Activated CD8-positive, alpha-beta T cell treated with anti-CD3 and anti-CD28 coated beads, Interleukin-2, amount 10 ng/mL, durations not matched to agents 7 days and 5 days (primary cell): ENCODE measurements at regions not wholly inside any gene's neighbourhood (a gene's known extent, or its start where the extent isn't known, plus 50 kb on each side); places are given as distances from the start of the nearest gene placed in this dataset.

ENCODE experiments used
- ATAC-seq: fragments of 150-1000 bp; cut with Tn5 transposase; one replicate; pipeline ENCODE4 v1.10.0; 2021; ENCODE audit warnings: moderate library complexity
- CTCF ChIA-PET: fragments of 350-600 bp; sonication (Branson Sonifier 250); formaldehyde crosslinking; loops from one replicate; lab custom pipeline; 2021; ENCODE audit warnings: antibody characterized with exemption; lab: Charles Lee
- POLR2A ChIA-PET: fragments of 350-600 bp; sonication (Branson Sonifier 250); formaldehyde crosslinking; loops from one replicate; lab custom pipeline; 2021; ENCODE audit warnings: antibody characterized with exemption; lab: Charles Lee
- DNase-seq: peaks from one replicate; pipeline ENCODE4 v3.0.0-alpha.2; 2020
- H3K27ac Mint-ChIP-seq: one replicate; pipeline ENCODE4 v1.8.0; 2021; ENCODE audit warnings: mild to moderate bottlenecking, mixed read lengths
- H3K27me3 Mint-ChIP-seq: one replicate; pipeline ENCODE4 v1.8.0; 2021; ENCODE audit warnings: low read depth, mixed read lengths
- H3K36me3 Mint-ChIP-seq: one replicate; pipeline ENCODE4 v1.8.0; 2021; ENCODE audit warnings: low read depth, mixed read lengths
- H3K4me1 Mint-ChIP-seq: one replicate; pipeline ENCODE4 v1.8.0; 2021; ENCODE audit warnings: low read depth, mixed read lengths
- H3K4me3 Mint-ChIP-seq: one replicate; pipeline ENCODE4 v1.8.0; 2021; ENCODE audit warnings: mild to moderate bottlenecking, mixed read lengths
- H3K9me3 Mint-ChIP-seq: one replicate; pipeline ENCODE4 v1.8.0; 2022; ENCODE audit warnings: mixed read lengths; ENCODE audit not compliant: insufficient read depth

GRCh38 chr10:22875581-22875980 is 52.3 kb upstream of the ARMC3 start:
- ChIA-PET POLR2A (no interaction called here), CTCF (no interaction called here)
- ATAC-seq: no peak
- no peak for DNase-seq
- Mint-ChIP-seq H3K4me3 (no peak overlapping the region), H3K9me3 (peaks cover 4% of the 10 kb centered on the region), H3K36me3 (no peaks in the 10 kb centered on the region), H3K27me3 (peaks cover 3% of the 10 kb centered on the region), H3K27ac (no peak overlapping the region), H3K4me1 (no peaks in the 10 kb centered on the region)

- DNase-seq: no peak
- POLR2A ChIA-PET: no interaction called here
- no peak for ATAC-seq
- CTCF ChIA-PET: no interaction called here
- H3K27me3 Mint-ChIP-seq: peaks cover 3% of the 10 kb centered on the region
- H3K4me3 Mint-ChIP-seq: no peak overlapping the region
- H3K9me3 Mint-ChIP-seq: no peaks in the 10 kb centered on the region
- no peaks in the 10 kb centered on the region for H3K36me3 Mint-ChIP-seq
- no peaks in the 10 kb centered on the region for H3K4me1 Mint-ChIP-seq
- H3K27ac Mint-ChIP-seq: no peak overlapping the region
These were observed 53.5 kb upstream of the ARMC3 start for GRCh38 chr10:22874189-22874854.

DNA sequence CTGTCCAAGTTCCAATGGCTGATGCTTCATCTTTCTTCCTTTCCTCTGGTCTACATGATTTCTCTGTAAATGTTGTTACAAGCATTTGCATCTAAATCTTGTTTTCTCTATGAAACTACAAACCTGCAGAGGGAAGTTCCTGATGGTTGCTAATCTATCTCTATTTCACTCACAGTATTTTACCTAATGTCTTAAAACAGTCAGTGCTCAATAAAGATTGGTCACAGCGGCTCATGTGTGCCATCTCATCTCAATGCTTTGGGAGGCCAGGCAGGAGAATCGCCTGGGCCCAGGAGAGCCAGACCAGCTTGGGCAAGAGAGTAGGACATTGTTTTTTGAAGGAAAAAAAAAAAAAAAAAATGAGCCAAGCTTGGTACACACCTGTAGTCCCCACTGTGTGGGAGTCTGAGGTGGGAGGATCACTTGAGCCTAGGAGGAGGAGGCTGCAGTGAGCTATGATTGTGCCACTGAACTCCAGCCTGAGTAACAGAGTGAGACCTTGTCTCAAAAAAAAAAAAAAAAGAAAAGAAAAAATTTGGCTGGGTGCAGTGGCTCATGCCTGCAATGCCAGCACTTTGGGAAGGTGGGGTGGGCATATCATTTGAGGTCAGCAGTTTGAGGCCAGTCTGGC is 71.3 kb upstream of the ARMC3 start:
- no peaks in the 10 kb centered on the region for H3K9me3 Mint-ChIP-seq
- CTCF ChIA-PET: no interaction called here
- peaks cover 2% of the 10 kb centered on the region for H3K27me3 Mint-ChIP-seq
- no peaks in the 10 kb centered on the region for H3K36me3 Mint-ChIP-seq
- DNase-seq: no peak
- no peaks in the 10 kb centered on the region for H3K4me1 Mint-ChIP-seq
- no peak overlapping the region for H3K27ac Mint-ChIP-seq
- H3K4me3 Mint-ChIP-seq: no peak overlapping the region
- ATAC-seq: no peak
- POLR2A ChIA-PET: no interaction called here

DNA sequence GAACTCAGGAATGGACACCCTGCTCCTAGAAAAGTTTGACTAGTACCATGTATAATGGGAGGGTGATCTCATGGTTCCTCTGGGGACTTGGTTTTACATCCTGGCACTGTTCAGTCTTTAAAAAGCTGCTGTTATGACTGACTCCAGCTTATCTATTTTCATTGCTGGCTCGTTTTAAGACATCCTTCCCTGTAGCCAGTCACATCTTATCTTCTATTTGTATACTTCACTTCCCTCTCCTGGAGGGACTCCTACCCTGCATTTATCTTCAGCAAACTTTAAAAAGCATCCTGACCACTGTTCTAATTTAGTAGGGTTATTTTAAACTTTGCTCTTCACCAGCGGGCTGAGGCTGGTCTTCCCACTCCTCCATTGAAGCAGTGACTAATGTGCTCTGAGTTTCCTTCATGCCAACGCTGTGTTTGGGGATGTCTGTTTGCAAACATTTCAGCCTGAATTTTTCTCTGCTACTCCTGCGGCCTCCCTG is 72.9 kb upstream of the ARMC3 start:
- CTCF ChIA-PET: interaction anchor here (0.7 to 1.9 kb wide), 2 partner anchors 208 to 281 kb away, joined by 3 to 5 read pairs; no protein-coding TSS in a partner anchor
- H3K27me3 Mint-ChIP-seq: peaks cover 2% of the 10 kb centered on the region
- no peak overlapping the region for H3K4me3 Mint-ChIP-seq
- no peak for ATAC-seq
- DNase-seq: no peak
- H3K36me3 Mint-ChIP-seq: no peaks in the 10 kb centered on the region
- no peak overlapping the region for H3K27ac Mint-ChIP-seq
- H3K9me3 Mint-ChIP-seq: no peaks in the 10 kb centered on the region
- POLR2A ChIA-PET: no interaction called here
- peaks cover 2% of the 10 kb centered on the region for H3K4me1 Mint-ChIP-seq

DNA sequence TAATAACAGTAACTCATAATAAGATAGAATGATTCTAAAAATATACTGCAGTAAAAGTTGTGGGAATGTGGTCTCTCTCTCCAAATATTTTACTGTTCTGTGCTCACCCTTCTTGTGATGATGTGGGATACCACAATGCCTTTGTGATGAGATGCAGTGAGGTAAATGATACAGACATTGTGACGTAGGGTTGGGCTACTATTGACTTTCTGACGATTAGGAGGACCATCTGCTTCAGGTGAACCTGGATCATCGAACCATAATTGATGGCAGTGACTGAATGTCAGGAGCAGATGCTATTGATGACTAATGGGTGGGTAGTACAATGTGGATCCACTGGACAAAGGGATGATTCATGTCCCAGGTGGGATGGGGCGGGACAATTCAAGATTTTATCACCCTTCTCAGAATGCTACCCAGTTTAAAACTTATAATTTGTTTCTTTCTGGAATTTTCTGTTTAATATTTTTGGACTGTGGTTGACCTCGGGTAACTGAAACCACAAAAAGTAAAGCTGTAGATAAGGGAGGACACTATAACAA is 73.9 kb upstream of the ARMC3 start:
- Mint-ChIP-seq H3K4me3 (no peak overlapping the region), H3K4me1 (peaks cover 6% of the 10 kb centered on the region), H3K27me3 (no peaks in the 10 kb centered on the region), H3K36me3 (no peaks in the 10 kb centered on the region), H3K27ac (no peak overlapping the region), H3K9me3 (no peaks in the 10 kb centered on the region)
- ChIA-PET POLR2A (no interaction called here), CTCF (interaction anchor here (1.9 kb wide), 1 partner anchor 280 kb away, joined by 5 read pairs; no protein-coding TSS in a partner anchor)
- ATAC-seq (no peak), DNase-seq (no peak)

GRCh38 chr10:22852712-22853353 is 75.0 kb upstream of the ARMC3 start:
- no peaks in the 10 kb centered on the region for H3K36me3 Mint-ChIP-seq
- H3K9me3 Mint-ChIP-seq: no peaks in the 10 kb centered on the region
- ChIA-PET CTCF (no interaction called here), POLR2A (interaction anchor here (0.7 kb wide), 1 partner anchor 73 kb away, joined by 3 read pairs; no protein-coding TSS in a partner anchor)
- no peaks in the 10 kb centered on the region for H3K27me3 Mint-ChIP-seq
- DNase-seq (no peak), ATAC-seq (no peak)
- H3K27ac Mint-ChIP-seq: no peak overlapping the region
- no peak overlapping the region for H3K4me3 Mint-ChIP-seq
- H3K4me1 Mint-ChIP-seq: peaks cover 6% of the 10 kb centered on the region

DNA sequence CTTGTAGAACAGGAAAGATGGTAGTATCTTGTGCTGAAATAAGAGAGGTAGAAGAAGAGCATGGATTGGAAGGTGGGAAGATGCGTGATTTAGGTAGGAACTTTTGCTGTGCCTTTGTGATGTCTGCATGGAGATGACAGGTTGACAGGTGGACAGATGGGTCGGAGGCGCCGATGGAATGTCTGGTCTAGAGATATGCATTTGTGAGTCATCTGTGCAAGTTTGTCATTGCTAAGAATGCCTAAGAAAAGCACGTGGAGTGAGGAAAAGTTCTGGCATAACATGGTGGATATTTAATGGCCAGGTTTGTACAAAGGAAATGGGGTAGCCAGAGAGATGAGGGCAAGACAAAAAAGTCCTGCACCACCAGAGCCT is 76.0 kb upstream of the ARMC3 start:
- Mint-ChIP-seq H3K36me3 (no peaks in the 10 kb centered on the region), H3K9me3 (no peaks in the 10 kb centered on the region), H3K27ac (no peak overlapping the region), H3K4me3 (no peak overlapping the region), H3K27me3 (no peaks in the 10 kb centered on the region), H3K4me1 (peaks cover 6% of the 10 kb centered on the region)
- POLR2A ChIA-PET: no interaction called here
- ATAC-seq (no peak), DNase-seq (no peak)
- CTCF ChIA-PET: no interaction called here

DNA sequence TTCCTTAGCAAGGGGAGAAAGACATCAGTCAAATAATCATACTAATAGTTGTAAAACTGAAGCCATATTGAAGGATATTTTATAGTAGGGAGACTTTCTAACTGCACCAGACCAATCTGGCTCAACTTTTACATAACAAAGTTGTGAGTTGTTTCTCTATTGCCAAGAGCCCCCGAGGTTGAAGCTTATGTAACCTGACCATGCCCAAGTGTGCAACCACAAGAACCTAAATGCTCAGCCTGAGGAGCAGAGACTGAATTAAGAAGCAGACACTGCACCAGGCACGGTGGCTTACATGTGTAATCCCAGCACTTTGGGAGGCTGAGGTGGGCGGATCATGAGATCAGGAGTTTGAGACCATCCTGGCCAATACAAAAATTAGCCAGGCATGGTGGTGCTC is 77.3 kb upstream of the ARMC3 start:
- ATAC-seq: no peak
- Mint-ChIP-seq H3K36me3 (no peaks in the 10 kb centered on the region), H3K4me1 (peaks cover 6% of the 10 kb centered on the region), H3K9me3 (no peaks in the 10 kb centered on the region), H3K27ac (no peak overlapping the region), H3K27me3 (no peaks in the 10 kb centered on the region), H3K4me3 (no peak overlapping the region)
- no peak for DNase-seq
- ChIA-PET POLR2A (no interaction called here), CTCF (no interaction called here)

- ChIA-PET CTCF (no interaction called here), POLR2A (no interaction called here)
- peaks cover 6% of the 10 kb centered on the region for H3K4me1 Mint-ChIP-seq
- DNase-seq: no peak
- ATAC-seq: no peak
- H3K27me3 Mint-ChIP-seq: no peaks in the 10 kb centered on the region
- H3K36me3 Mint-ChIP-seq: no peaks in the 10 kb centered on the region
- no peak overlapping the region for H3K27ac Mint-ChIP-seq
- no peak overlapping the region for H3K4me3 Mint-ChIP-seq
- H3K9me3 Mint-ChIP-seq: no peaks in the 10 kb centered on the region
These were observed 78.6 kb upstream of the ARMC3 start for GRCh38 chr10:22849077-22849805.

- H3K27me3 Mint-ChIP-seq: no peaks in the 10 kb centered on the region
- H3K9me3 Mint-ChIP-seq: no peaks in the 10 kb centered on the region
- no peak overlapping the region for H3K4me3 Mint-ChIP-seq
- no peaks in the 10 kb centered on the region for H3K36me3 Mint-ChIP-seq
- peaks cover 6% of the 10 kb centered on the region for H3K4me1 Mint-ChIP-seq
- POLR2A ChIA-PET: no interaction called here
- ATAC-seq (no peak), DNase-seq (no peak)
- CTCF ChIA-PET: no interaction called here
- no peak overlapping the region for H3K27ac Mint-ChIP-seq
These were observed 79.3 kb upstream of the ARMC3 start for GRCh38 chr10:22848509-22848908.

DNA sequence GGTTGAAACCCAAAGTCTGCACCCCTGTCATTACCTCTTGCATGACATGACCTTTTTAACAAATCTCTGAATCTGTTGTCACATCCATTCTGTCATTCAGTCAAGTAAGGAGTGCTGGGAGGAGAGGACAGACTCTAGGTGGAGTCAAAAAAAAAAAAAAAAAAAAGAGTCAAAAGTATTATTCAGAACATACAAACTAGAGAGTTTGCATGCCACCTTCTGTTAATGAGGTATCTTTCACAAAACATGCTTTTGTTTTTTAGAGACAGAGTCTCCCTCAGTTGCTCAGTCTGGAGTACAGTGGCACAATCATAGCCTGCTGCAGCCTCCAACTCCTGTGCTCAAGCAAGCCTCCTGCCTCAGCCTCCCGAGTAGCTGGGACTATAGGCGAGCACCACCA is 81.6 kb upstream of the ARMC3 start:
- ATAC-seq: no peak
- CTCF ChIA-PET: interaction anchor here (1.4 kb wide), 1 partner anchor 10 kb away, joined by 3 read pairs; no protein-coding TSS in a partner anchor
- H3K4me3 Mint-ChIP-seq: no peak overlapping the region
- H3K4me1 Mint-ChIP-seq: peaks cover 6% of the 10 kb centered on the region
- POLR2A ChIA-PET: no interaction called here
- H3K27ac Mint-ChIP-seq: no peak overlapping the region
- H3K9me3 Mint-ChIP-seq: no peaks in the 10 kb centered on the region
- no peaks in the 10 kb centered on the region for H3K27me3 Mint-ChIP-seq
- no peaks in the 10 kb centered on the region for H3K36me3 Mint-ChIP-seq
- DNase-seq: no peak
